Mesothelial cell of epicardium (in vitro differentiated cells): ENCODE measurements at regions not wholly inside any gene's neighbourhood (a gene's known extent, or its start where the extent isn't known, plus 50 kb on each side); places are given as distances from the start of the nearest gene placed in this dataset.

Experiments
- DNase-seq, 2 experiments: peaks; one replicate each; pipeline ENCODE4 v3.0.0; 2021; ENCODE audit warnings: low spot score in 2 of 2; ENCODE audit not compliant: unreplicated experiment in 2 of 2
- H3K27ac Mint-ChIP-seq: 2 replicates; pipeline ENCODE4 v1.8.0; 2021; ENCODE audit warnings: mixed read lengths
- H3K27me3 Mint-ChIP-seq: 2 replicates; pipeline ENCODE4 v1.8.0; 2021; ENCODE audit warnings: low read depth, mixed read lengths
- H3K36me3 Mint-ChIP-seq: 2 replicates; pipeline ENCODE4 v1.8.0; 2021; ENCODE audit warnings: mixed read lengths
- H3K4me1 Mint-ChIP-seq: 2 replicates; pipeline ENCODE4 v1.8.0; 2021; ENCODE audit warnings: mixed read lengths
- H3K4me3 Mint-ChIP-seq: 2 replicates; pipeline ENCODE4 v1.8.0; 2021; ENCODE audit warnings: mild to moderate bottlenecking, moderate library complexity, mixed read lengths
- H3K9me3 Mint-ChIP-seq: 2 replicates; pipeline ENCODE4 v1.8.0; 2021; ENCODE audit warnings: mixed read lengths
- TF ChIP-seq, protein P1 (sequence below): fragments of 200-600 bp; sonication (generic); IDR thresholded peaks from one replicate; pipeline ENCODE4 v1.5.0; 2021; ENCODE audit warnings: antibody characterized with exemption; ENCODE audit not compliant: unreplicated experiment

DNA sequence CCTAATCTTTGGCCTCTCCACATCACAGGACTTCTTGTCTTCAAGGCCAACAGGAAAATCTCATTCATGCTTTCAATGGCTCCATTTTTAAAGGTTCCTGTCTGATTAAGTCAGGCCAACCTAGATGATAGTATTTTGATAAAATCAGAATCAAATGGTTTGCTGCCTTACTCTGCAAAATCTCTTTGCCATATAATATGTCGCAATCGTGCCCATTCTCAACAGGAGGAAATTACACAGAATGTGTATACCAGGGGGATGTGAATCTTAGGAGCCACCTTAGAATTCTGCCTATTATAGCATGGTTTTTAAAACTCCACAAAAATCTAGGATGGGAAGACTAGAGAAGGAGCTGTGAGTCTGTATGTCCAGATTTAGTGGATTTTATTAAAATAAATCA, 612.9 kb upstream of the MAN1A1 start:
- Mint-ChIP-seq H3K4me1 (peaks cover 8% of the 10 kb centered on the region), H3K36me3 (no peaks in the 10 kb centered on the region), H3K9me3 (no peaks in the 10 kb centered on the region), H3K4me3 (no peak overlapping the region), H3K27ac (no peak overlapping the region), H3K27me3 (no peaks in the 10 kb centered on the region)
- TF ChIP-seq, protein P1, sequence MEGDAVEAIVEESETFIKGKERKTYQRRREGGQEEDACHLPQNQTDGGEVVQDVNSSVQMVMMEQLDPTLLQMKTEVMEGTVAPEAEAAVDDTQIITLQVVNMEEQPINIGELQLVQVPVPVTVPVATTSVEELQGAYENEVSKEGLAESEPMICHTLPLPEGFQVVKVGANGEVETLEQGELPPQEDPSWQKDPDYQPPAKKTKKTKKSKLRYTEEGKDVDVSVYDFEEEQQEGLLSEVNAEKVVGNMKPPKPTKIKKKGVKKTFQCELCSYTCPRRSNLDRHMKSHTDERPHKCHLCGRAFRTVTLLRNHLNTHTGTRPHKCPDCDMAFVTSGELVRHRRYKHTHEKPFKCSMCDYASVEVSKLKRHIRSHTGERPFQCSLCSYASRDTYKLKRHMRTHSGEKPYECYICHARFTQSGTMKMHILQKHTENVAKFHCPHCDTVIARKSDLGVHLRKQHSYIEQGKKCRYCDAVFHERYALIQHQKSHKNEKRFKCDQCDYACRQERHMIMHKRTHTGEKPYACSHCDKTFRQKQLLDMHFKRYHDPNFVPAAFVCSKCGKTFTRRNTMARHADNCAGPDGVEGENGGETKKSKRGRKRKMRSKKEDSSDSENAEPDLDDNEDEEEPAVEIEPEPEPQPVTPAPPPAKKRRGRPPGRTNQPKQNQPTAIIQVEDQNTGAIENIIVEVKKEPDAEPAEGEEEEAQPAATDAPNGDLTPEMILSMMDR = no peak
- DNase-seq = no peak

DNA sequence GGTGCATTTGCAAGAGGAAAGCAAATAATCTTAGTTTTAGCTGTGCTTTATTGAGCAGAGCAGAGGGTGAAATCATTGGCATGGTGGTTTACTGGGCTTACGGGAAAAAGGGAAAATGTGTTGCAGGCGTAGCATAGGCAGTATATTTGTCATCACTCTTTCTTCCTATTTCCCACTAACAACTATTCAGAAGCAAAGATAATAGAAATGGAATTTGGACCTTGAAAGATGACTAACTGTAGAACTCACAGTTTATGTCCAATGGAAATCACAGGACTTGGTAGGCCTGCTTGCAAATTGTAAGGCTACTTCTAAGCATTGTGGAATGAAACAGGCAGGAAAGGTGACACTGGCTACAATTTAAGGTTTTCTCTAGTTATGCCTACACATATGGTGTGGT, 611.9 kb upstream of the MAN1A1 start:
- H3K4me1 Mint-ChIP-seq = peaks cover 8% of the 10 kb centered on the region
- no peak for DNase-seq
- H3K27ac Mint-ChIP-seq = no peak overlapping the region
- no peaks in the 10 kb centered on the region for H3K27me3 Mint-ChIP-seq
- TF ChIP-seq, protein P1 = no peak
- no peak overlapping the region for H3K4me3 Mint-ChIP-seq
- no peaks in the 10 kb centered on the region for H3K9me3 Mint-ChIP-seq
- no peaks in the 10 kb centered on the region for H3K36me3 Mint-ChIP-seq

DNA sequence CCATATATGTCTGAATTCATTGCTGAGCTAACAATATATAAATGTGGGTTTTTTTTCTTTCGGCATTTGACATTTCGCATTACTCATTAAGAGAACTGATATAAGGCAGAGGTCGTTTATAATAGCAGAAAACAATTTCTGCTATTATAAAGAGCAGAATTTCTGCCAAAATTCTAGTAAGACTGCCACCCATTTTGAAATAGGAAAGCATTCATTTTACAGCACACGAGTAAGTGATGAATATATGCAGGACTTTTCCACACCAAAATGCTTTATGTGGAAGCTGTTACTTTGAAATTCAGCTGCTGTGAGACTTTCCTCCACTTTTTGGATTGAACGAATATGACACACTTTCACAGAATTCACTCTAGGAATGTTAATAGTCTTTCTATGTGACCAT, 610.9 kb upstream of the MAN1A1 start:
- Mint-ChIP-seq H3K36me3 (no peaks in the 10 kb centered on the region), H3K9me3 (no peaks in the 10 kb centered on the region), H3K27ac (no peak overlapping the region), H3K27me3 (no peaks in the 10 kb centered on the region), H3K4me3 (no peak overlapping the region), H3K4me1 (peaks cover 8% of the 10 kb centered on the region)
- DNase-seq = no peak
- TF ChIP-seq, protein P1 = no peak

DNA sequence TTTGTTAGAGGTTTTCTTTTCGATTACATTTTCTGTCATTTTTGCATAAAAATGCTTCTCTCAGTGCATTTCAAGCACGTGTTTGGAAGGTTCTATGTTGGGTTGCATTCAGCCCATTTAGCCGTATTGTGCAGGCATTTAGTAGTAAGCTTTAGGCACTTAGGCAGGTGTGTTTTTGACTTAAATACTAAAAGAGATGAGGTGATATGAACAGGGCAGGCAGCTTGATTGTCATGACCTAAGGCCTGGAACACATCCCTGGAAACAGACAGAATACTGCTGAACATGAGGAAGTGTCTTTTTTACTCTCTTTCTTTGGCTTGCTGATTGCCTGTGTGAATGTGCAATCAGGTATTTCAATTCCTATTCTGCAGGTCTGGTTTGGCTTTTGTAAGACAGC, 610.5 kb upstream of the MAN1A1 start:
- peaks cover 8% of the 10 kb centered on the region for H3K4me1 Mint-ChIP-seq
- no peaks in the 10 kb centered on the region for H3K36me3 Mint-ChIP-seq
- TF ChIP-seq, protein P1 = no peak
- H3K27me3 Mint-ChIP-seq = no peaks in the 10 kb centered on the region
- no peak for DNase-seq
- no peaks in the 10 kb centered on the region for H3K9me3 Mint-ChIP-seq
- no peak overlapping the region for H3K27ac Mint-ChIP-seq
- no peak overlapping the region for H3K4me3 Mint-ChIP-seq

DNA sequence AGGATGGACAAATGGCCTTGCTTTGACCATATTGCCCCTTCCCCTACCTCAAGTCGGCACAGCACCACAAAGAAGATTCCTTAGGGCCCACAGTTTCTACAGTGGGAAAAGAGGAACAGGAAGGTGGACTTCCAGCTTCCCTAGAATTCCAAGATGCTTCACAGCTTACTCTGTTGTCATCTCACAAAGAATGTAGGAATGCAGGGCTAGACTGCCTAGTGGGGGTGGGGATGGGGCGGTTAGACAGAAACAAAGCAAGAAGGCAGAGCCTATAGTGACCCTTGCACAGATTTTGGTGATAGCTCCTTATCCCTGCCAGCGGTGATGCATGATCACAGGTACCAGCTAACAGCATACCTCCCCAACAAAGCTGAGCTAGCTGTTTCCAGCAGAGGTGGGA, 607.6 kb upstream of the MAN1A1 start:
- H3K27me3 Mint-ChIP-seq = no peaks in the 10 kb centered on the region
- H3K4me1 Mint-ChIP-seq = peaks cover 8% of the 10 kb centered on the region
- no peak overlapping the region for H3K4me3 Mint-ChIP-seq
- no peak overlapping the region for H3K27ac Mint-ChIP-seq
- no peaks in the 10 kb centered on the region for H3K36me3 Mint-ChIP-seq
- no peak for DNase-seq
- TF ChIP-seq, protein P1 = no peak
- peaks cover 5% of the 10 kb centered on the region for H3K9me3 Mint-ChIP-seq

DNA sequence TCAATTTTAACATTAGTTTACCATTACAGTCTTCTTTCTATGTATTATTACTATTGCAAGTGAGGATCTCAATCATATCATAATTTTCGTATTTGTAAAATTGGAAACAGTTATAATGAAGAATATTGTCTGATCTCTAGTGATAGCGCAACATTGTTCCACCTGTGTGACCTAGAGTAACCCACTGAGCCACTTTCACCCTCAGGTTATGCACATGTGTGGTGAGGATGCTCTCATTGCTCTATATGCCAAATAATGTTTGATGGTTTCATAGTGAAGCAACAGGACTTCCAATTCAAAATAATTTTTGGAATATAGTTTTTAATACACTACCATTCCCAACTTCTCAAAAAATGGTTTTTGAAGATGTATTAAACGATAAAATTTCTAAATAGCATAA, 603.1 kb upstream of the MAN1A1 start:
- TF ChIP-seq, protein P1 = no peak
- no peak overlapping the region for H3K27ac Mint-ChIP-seq
- no peaks in the 10 kb centered on the region for H3K27me3 Mint-ChIP-seq
- peaks cover 12% of the 10 kb centered on the region for H3K9me3 Mint-ChIP-seq
- no peaks in the 10 kb centered on the region for H3K36me3 Mint-ChIP-seq
- no peak for DNase-seq
- H3K4me3 Mint-ChIP-seq = no peak overlapping the region
- H3K4me1 Mint-ChIP-seq = no peaks in the 10 kb centered on the region
